Loucy (cell line): ENCODE measurements at regions not wholly inside any gene's neighbourhood (a gene's known extent, or its start where the extent isn't known, plus 50 kb on each side); places are given as distances from the start of the nearest gene placed in this dataset.
"Not testable (repeated sequence)": the region's sequence is repeated elsewhere in the genome, so short reads cannot be mapped to it uniquely, and the experiment has no call there.

Source experiments
- H2AFZ ChIP-seq: fragments of 200-600 bp; sonication (generic); 2 replicates; pipeline ENCODE4 v1.6.0; 2016; ENCODE audit warnings: antibody characterized with exemption, mild to moderate bottlenecking, low read length, moderate library complexity
- H3F3A ChIP-seq: fragments of 200-600 bp; 2 replicates; pipeline ENCODE4 v1.6.0; 2016; ENCODE audit warnings: antibody characterized with exemption, low read depth, mild to moderate bottlenecking
- H3K27me3 ChIP-seq: fragments of 200-600 bp; sonication (generic); 2 replicates; pipeline ENCODE4 v1.6.1; 2014; ENCODE audit warnings: low read length, mild to moderate bottlenecking; ENCODE audit not compliant: insufficient read depth, poor library complexity, severe bottlenecking
- H3K36me3 ChIP-seq: fragments of 200-600 bp; sonication (generic); 2 replicates; pipeline ENCODE4 v1.6.1; 2016; ENCODE audit warnings: low read length; ENCODE audit not compliant: insufficient read depth
- H3K4me1 ChIP-seq: fragments of 200-600 bp; sonication (generic); 2 replicates; pipeline ENCODE4 v1.5.1; 2014; ENCODE audit warnings: low read length, mild to moderate bottlenecking; ENCODE audit not compliant: insufficient read depth, poor library complexity, severe bottlenecking
- H3K4me2 ChIP-seq: fragments of 200-600 bp; sonication (generic); 2 replicates; pipeline ENCODE4 v1.6.0; 2014; ENCODE audit warnings: antibody characterized with exemption, low read length, low read depth, mild to moderate bottlenecking; ENCODE audit not compliant: poor library complexity, severe bottlenecking
- H3K4me3 ChIP-seq: fragments of 200-600 bp; sonication (generic); 2 replicates; pipeline ENCODE4 v1.5.1; 2014; ENCODE audit warnings: low read length, mild to moderate bottlenecking, mixed read lengths; ENCODE audit not compliant: poor library complexity, severe bottlenecking
- H3K79me2 ChIP-seq: fragments of 200-600 bp; sonication (generic); 2 replicates; pipeline ENCODE4 v1.6.1; 2014; ENCODE audit warnings: low read length; ENCODE audit not compliant: insufficient read depth
- H3K9ac ChIP-seq: fragments of 200-600 bp; sonication (generic); 2 replicates; pipeline ENCODE4 v1.6.0; 2014; ENCODE audit warnings: mild to moderate bottlenecking, low read depth, low read length, moderate library complexity; ENCODE audit not compliant: poor library complexity, severe bottlenecking
- H3K9me2 ChIP-seq: fragments of 200-600 bp; sonication (generic); replicated peaks from 2 replicates; pipeline ENCODE4 v1.6.1; 2016; ENCODE audit warnings: low read depth, low read length, mixed read lengths
- H3K9me3 ChIP-seq: fragments of 200-600 bp; sonication (generic); 2 replicates; pipeline ENCODE4 v1.6.1; 2014; ENCODE audit warnings: mild to moderate bottlenecking, antibody characterized with exemption, low read length, low read depth; ENCODE audit not compliant: insufficient read depth
- H4K20me1 ChIP-seq: fragments of 200-600 bp; sonication (generic); 2 replicates; pipeline ENCODE4 v1.6.0; 2014; ENCODE audit warnings: antibody characterized with exemption, low read length, mild to moderate bottlenecking; ENCODE audit not compliant: insufficient read depth, poor library complexity, severe bottlenecking
- CTCF ChIP-seq: fragments of 200-600 bp; sonication (generic); conservative IDR thresholded peaks from 2 replicates; pipeline ENCODE4 v1.5.1; 2014; ENCODE audit warnings: mild to moderate bottlenecking, antibody characterized with exemption, low read length
- EZH2phosphoT487 ChIP-seq: fragments of 200-600 bp; IDR thresholded peaks from 2 replicates; pipeline ENCODE4 v1.6.1; 2018; ENCODE audit warnings: antibody characterized with exemption, mild to moderate bottlenecking, moderate library complexity, borderline replicate concordance

- Histone ChIP-seq H3K27me3 (no peaks in the 10 kb centered on the region), H3K4me3 (no peak overlapping the region), H2AFZ (no peak overlapping the region), H4K20me1 (no peaks in the 10 kb centered on the region), H3K9me3 (peaks cover 16% of the 10 kb centered on the region; the same call in 1 of the 2 replicates), H3K4me2 (no peak overlapping the region), H3F3A (no peaks in the 10 kb centered on the region), H3K4me1 (peaks cover 13% of the 10 kb centered on the region), H3K9me2 (no peaks in the 10 kb centered on the region), H3K36me3 (no peaks in the 10 kb centered on the region), H3K9ac (no peak overlapping the region), H3K79me2 (no peaks in the 10 kb centered on the region)
- no peak for TF ChIP-seq EZH2phosphoT487
- TF ChIP-seq CTCF = no peak
These were observed 266.1 kb upstream of the PTCHD4 start for GRCh38 chr6:48377115-48377514.

DNA sequence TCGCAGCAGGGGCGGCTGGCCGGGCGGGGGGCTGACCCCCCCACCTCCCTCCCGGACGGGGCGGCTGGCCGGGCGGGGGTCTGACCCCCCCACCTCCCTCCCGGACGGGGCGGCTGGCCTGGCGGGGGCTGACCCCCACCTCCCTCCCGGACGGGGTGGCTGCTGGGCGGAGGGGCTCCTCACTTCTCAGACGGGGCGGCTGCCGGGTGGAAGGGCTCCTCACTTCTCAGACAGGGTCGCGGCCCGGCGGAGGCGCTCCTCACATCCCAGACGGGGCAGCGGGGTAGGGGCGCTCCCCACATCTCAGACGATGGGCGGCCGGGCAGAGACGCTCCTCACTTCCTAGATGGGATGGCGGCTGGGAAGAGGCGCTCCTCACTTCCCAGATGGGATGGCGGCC is 260.2 kb upstream of the PTCHD4 start:
- not testable (repeated sequence) for H3K9me2 ChIP-seq, H3K4me3 ChIP-seq, H3K79me2 ChIP-seq, H3K9ac ChIP-seq, H2AFZ ChIP-seq, H4K20me1 ChIP-seq, H3K27me3 ChIP-seq, H3K4me1 ChIP-seq, H3K4me2 ChIP-seq, H3K36me3 ChIP-seq, H3K9me3 ChIP-seq, H3F3A ChIP-seq

- Histone ChIP-seq H3K27me3 (no peaks in the 10 kb centered on the region), H3K9ac (no peak overlapping the region), H3K9me2 (no peaks in the 10 kb centered on the region), H3K79me2 (no peaks in the 10 kb centered on the region), H3K4me1 (no peaks in the 10 kb centered on the region), H3K36me3 (no peaks in the 10 kb centered on the region), H2AFZ (no peak overlapping the region), H4K20me1 (no peaks in the 10 kb centered on the region), H3K9me3 (peaks cover 2% of the 10 kb centered on the region; the same call in 1 of the 2 replicates), H3K4me2 (no peak overlapping the region), H3K4me3 (no peak overlapping the region), H3F3A (no peaks in the 10 kb centered on the region)
- TF ChIP-seq CTCF = no peak
- no peak for TF ChIP-seq EZH2phosphoT487
These were observed 258.1 kb upstream of the PTCHD4 start for GRCh38 chr6:48369100-48369499.

GRCh38 chr6:48325701-48326100 is 214.7 kb upstream of the PTCHD4 start:
- H3K79me2 ChIP-seq = no peaks in the 10 kb centered on the region
- TF ChIP-seq CTCF (no peak), EZH2phosphoT487 (no peak)
- no peaks in the 10 kb centered on the region for H3K9me3 ChIP-seq

More at GRCh38 chr6:48325701-48326100, 214.7 kb upstream of the PTCHD4 start:
- Histone ChIP-seq H3K9me2 (no peaks in the 10 kb centered on the region), H3K4me1 (no peaks in the 10 kb centered on the region), H3K4me2 (no peak overlapping the region), H3K36me3 (no peaks in the 10 kb centered on the region), H3K9ac (no peak overlapping the region), H2AFZ (no peak overlapping the region), H3F3A (no peaks in the 10 kb centered on the region), H3K4me3 (no peak overlapping the region), H4K20me1 (no peaks in the 10 kb centered on the region), H3K27me3 (no peaks in the 10 kb centered on the region)
